Prostate gland (tissue), 2 donors: ENCODE measurements at regions not wholly inside any gene's neighbourhood (a gene's known extent, or its start where the extent isn't known, plus 50 kb on each side); places are given as distances from the start of the nearest gene placed in this dataset.

ENCODE experiments used
- POLR2AphosphoS5 ChIP-seq: sonication (generic); formaldehyde crosslinking; IDR thresholded peaks from one replicate; pipeline ENCODE4 v1.6.1; 2017; ENCODE audit warnings: antibody characterized with exemption
- TF ChIP-seq, protein P1 (sequence below), 4 experiments: fragments of 200-600 bp in 2 of 4; fragments of 450-650 bp in 2 of 4; sonication (generic) in 2 of 4; IDR thresholded peaks; 1 replicate in 3 of 4; 2 replicates in 1 of 4; pipeline ENCODE4 v1.5.1; 2016 to 2019; ENCODE audit warnings: antibody characterized with exemption in 4 of 4, mild to moderate bottlenecking in 2 of 4, moderate library complexity in 2 of 4

DNA sequence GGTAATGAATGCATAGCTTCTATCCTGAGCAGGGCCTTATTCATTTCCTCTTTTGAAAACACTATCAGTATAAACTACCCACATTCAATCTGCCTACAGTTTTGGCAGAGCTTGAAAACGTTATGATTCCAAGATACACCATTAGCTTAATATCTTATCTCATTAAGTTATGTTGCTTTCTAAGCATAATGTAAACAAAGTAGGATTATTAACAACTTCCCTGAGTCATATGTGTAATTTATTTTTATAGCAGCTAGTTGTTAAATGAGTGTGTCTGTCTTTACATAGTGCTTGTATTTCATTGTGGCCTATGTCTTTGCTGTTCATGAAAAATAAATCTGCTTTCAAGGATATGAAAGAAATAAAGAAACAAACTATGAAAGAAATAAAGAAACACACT is 106.2 kb upstream of the DLX6 start:
- TF ChIP-seq, protein P1, sequence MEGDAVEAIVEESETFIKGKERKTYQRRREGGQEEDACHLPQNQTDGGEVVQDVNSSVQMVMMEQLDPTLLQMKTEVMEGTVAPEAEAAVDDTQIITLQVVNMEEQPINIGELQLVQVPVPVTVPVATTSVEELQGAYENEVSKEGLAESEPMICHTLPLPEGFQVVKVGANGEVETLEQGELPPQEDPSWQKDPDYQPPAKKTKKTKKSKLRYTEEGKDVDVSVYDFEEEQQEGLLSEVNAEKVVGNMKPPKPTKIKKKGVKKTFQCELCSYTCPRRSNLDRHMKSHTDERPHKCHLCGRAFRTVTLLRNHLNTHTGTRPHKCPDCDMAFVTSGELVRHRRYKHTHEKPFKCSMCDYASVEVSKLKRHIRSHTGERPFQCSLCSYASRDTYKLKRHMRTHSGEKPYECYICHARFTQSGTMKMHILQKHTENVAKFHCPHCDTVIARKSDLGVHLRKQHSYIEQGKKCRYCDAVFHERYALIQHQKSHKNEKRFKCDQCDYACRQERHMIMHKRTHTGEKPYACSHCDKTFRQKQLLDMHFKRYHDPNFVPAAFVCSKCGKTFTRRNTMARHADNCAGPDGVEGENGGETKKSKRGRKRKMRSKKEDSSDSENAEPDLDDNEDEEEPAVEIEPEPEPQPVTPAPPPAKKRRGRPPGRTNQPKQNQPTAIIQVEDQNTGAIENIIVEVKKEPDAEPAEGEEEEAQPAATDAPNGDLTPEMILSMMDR (IDR thresholded peaks at IDR 0.05) = no peak
- no peak for TF ChIP-seq POLR2AphosphoS5
